NCI-H524 (cell line): ENCODE measurements at regions not wholly inside any gene's neighbourhood (a gene's known extent, or its start where the extent isn't known, plus 50 kb on each side); places are given as distances from the start of the nearest gene placed in this dataset.

Experiments
- DNase-seq, 2 experiments: peaks; one replicate each; lab custom pipeline; 2025; lab: John Stamatoyannopoulos, UW

GRCh38 chr6:87936065-87936464, 111.6 kb upstream of the SPACA1 start:
- no peak for DNase-seq

GRCh38 chr6:87935196-87935595, 112.4 kb upstream of the SPACA1 start:
- no peak for DNase-seq

GRCh38 chr6:87932361-87932760, 115.3 kb upstream of the SPACA1 start:
- no peak for DNase-seq

- DNase-seq = peak; percentile 79 to 93
Measured at GRCh38 chr6:87929843-87930288, 117.8 kb upstream of the SPACA1 start.

GRCh38 chr6:87926687-87927086, 121.0 kb upstream of the SPACA1 start:
- DNase-seq = no peak

GRCh38 chr6:87926072-87926471, 121.6 kb upstream of the SPACA1 start:
- no peak for DNase-seq

- peak; percentile 50 to 95 for DNase-seq
Measured at GRCh38 chr6:87925373-87926060, 122.1 kb upstream of the SPACA1 start.

GRCh38 chr6:87923389-87924050, 124.1 kb upstream of the SPACA1 start:
- DNase-seq = no peak

GRCh38 chr6:87922947-87923330, 124.7 kb upstream of the SPACA1 start:
- DNase-seq = peak; percentile 3 to 68

- DNase-seq = no peak
Measured at GRCh38 chr6:87922196-87922946, 125.3 kb upstream of the SPACA1 start.

- no peak for DNase-seq
Measured at GRCh38 chr6:87921034-87921433, 126.6 kb upstream of the SPACA1 start.

GRCh38 chr6:87920245-87920644, 127.4 kb upstream of the SPACA1 start:
- DNase-seq = no peak

GRCh38 chr6:87919416-87919815, 128.2 kb upstream of the SPACA1 start:
- peak in 1 of 2 experiments; percentile 29 for DNase-seq

- DNase-seq = no peak
Measured at GRCh38 chr6:87919001-87919400, 128.6 kb upstream of the SPACA1 start.

GRCh38 chr6:87918461-87918941, 129.1 kb upstream of the SPACA1 start:
- DNase-seq = peak; percentile 62 to 91

GRCh38 chr6:87917886-87918285, 129.8 kb upstream of the SPACA1 start:
- DNase-seq = no peak

- DNase-seq = peak; percentile 42 to 94
Measured at GRCh38 chr6:87916446-87916845, 131.2 kb upstream of the SPACA1 start.

GRCh38 chr6:87914637-87915395, 132.8 kb upstream of the SPACA1 start:
- no peak for DNase-seq

- DNase-seq = no peak
Measured at GRCh38 chr6:87913974-87914373, 133.7 kb upstream of the SPACA1 start.

- no peak for DNase-seq
Measured at GRCh38 chr6:87912102-87912501, 135.5 kb upstream of the SPACA1 start.

- no peak for DNase-seq
Measured at GRCh38 chr6:87909849-87910248, 137.8 kb upstream of the SPACA1 start.
